ENCODE measurements at regions not wholly inside any gene's neighbourhood (a gene's known extent, or its start where the extent isn't known, plus 50 kb on each side); places are given as distances from the start of the nearest gene placed in this dataset.

DNA sequence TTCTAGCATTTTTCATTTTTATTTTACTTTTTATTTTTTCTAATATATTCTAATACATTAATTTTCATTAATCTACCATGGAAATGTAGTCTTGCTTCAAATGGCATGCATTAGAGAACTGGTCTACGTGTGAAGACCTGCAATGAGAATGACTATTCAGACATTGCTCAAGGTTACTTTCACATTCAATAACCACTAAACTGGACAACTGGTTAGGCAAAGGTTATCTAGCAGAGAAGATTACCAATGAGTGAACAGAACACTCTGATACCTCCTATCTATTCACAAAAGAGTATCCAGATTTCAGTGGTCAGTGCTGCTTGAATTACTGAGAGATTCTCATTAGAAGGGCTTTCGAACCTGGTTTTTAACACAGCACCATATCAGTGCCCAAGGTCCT lies 58.9 kb upstream of the ARHGAP24 start:
- H3K4me3 ChIP-seq (ENCODE audit: severe bottlenecking): no peak overlapping the region
- no peak overlapping the region for H3K27ac ChIP-seq (ENCODE audit: poor library complexity, severe bottlenecking)
- H3K36me3 ChIP-seq (ENCODE audit: low read depth): no peaks in the 10 kb centered on the region
- no peak for ATAC-seq (ENCODE audit: low read depth)
- H3K27me3 ChIP-seq (ENCODE audit: insufficient read depth, poor library complexity, severe bottlenecking): no peaks in the 10 kb centered on the region
- TF ChIP-seq, protein P1, sequence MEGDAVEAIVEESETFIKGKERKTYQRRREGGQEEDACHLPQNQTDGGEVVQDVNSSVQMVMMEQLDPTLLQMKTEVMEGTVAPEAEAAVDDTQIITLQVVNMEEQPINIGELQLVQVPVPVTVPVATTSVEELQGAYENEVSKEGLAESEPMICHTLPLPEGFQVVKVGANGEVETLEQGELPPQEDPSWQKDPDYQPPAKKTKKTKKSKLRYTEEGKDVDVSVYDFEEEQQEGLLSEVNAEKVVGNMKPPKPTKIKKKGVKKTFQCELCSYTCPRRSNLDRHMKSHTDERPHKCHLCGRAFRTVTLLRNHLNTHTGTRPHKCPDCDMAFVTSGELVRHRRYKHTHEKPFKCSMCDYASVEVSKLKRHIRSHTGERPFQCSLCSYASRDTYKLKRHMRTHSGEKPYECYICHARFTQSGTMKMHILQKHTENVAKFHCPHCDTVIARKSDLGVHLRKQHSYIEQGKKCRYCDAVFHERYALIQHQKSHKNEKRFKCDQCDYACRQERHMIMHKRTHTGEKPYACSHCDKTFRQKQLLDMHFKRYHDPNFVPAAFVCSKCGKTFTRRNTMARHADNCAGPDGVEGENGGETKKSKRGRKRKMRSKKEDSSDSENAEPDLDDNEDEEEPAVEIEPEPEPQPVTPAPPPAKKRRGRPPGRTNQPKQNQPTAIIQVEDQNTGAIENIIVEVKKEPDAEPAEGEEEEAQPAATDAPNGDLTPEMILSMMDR (IDR thresholded peaks at IDR 0.05; ENCODE audit: poor library complexity, severe bottlenecking): no peak
- DNase-seq (ENCODE audit: low spot score): no peak
- no peaks in the 10 kb centered on the region for H3K4me1 ChIP-seq (ENCODE audit: insufficient read depth, poor library complexity, severe bottlenecking)
- no peaks in the 10 kb centered on the region for H3K9me3 ChIP-seq (ENCODE audit: severe bottlenecking)

DNA sequence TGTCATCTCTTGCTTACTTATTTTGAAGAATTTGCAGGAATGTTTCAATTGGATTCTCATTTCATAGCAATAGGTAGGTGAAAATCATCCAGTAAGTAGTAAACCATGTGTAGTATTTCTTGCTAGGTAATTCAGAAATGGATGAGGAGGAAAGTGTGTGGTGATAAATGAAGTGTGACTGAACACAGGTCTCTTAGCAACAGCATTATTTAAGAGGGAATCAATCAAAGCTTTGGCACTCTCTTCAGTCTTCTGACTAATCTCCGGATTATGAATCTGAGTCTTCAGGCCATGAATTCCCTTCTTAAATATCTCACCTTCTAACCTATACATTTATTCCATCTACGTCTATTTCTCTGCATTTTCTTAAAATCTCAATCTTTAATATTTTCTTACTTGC lies 55.8 kb upstream of the ARHGAP24 start:
- no peaks in the 10 kb centered on the region for H3K36me3 ChIP-seq (ENCODE audit: low read depth)
- H3K9me3 ChIP-seq (ENCODE audit: severe bottlenecking): no peaks in the 10 kb centered on the region
- H3K4me1 ChIP-seq (ENCODE audit: insufficient read depth, poor library complexity, severe bottlenecking): no peaks in the 10 kb centered on the region
- DNase-seq (ENCODE audit: low spot score) (no peak), ATAC-seq (ENCODE audit: low read depth) (no peak)
- no peak overlapping the region for H3K4me3 ChIP-seq (ENCODE audit: severe bottlenecking)
- H3K27me3 ChIP-seq (ENCODE audit: insufficient read depth, poor library complexity, severe bottlenecking): no peaks in the 10 kb centered on the region
- H3K27ac ChIP-seq (ENCODE audit: poor library complexity, severe bottlenecking): no peak overlapping the region
- TF ChIP-seq, protein P1 (IDR thresholded peaks at IDR 0.05; ENCODE audit: poor library complexity, severe bottlenecking): no peak

DNA sequence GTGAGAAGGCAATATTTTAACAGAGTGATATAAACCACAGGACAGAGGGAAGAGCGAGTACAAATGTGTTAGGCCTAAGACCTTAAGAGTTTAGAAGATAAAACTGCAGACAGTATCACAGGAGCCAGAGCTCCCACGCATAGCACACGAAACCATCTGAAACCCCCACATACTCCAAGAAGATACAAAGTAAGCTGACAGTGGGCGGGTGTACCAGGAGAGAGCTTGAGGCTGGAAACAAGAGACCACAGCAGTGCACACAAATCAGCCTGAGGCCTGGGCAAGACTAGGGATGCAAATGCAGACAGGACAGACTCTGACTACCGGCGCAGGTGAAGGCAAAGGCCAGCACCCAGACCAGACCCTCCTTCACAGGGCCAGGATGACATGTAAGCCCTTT lies 54.1 kb upstream of the ARHGAP24 start:
- H3K4me1 ChIP-seq (ENCODE audit: insufficient read depth, poor library complexity, severe bottlenecking): no peaks in the 10 kb centered on the region
- no peak for ATAC-seq (ENCODE audit: low read depth)
- H3K4me3 ChIP-seq (ENCODE audit: severe bottlenecking): no peak overlapping the region
- no peaks in the 10 kb centered on the region for H3K9me3 ChIP-seq (ENCODE audit: severe bottlenecking)
- TF ChIP-seq, protein P1 (IDR thresholded peaks at IDR 0.05; ENCODE audit: poor library complexity, severe bottlenecking): no peak
- no peak for DNase-seq (ENCODE audit: low spot score)
- no peak overlapping the region for H3K27ac ChIP-seq (ENCODE audit: poor library complexity, severe bottlenecking)
- no peaks in the 10 kb centered on the region for H3K27me3 ChIP-seq (ENCODE audit: insufficient read depth, poor library complexity, severe bottlenecking)
- H3K36me3 ChIP-seq (ENCODE audit: low read depth): no peaks in the 10 kb centered on the region

DNA sequence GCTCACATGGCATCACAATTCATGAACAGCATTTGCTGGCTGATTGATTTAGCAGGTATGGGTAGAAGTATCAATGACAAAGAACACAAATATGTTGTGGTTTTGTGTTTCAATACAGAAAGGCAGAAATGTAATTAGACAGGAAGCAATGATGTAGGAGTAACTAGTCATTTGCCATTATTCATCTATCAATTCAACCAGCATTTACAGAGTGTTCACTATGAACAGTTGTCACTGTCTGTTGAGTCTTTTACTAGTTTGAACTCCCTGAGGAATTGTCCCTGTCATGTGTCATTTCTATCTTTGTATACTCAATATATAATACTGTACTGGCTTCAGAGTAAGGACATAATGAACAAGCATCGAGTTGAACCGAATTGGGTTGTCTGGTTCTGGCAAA lies 51.5 kb upstream of the ARHGAP24 start:
- Histone ChIP-seq H3K9me3 (ENCODE audit: severe bottlenecking) (no peaks in the 10 kb centered on the region), H3K27ac (ENCODE audit: poor library complexity, severe bottlenecking) (no peak overlapping the region), H3K27me3 (ENCODE audit: insufficient read depth, poor library complexity, severe bottlenecking) (no peaks in the 10 kb centered on the region), H3K4me3 (ENCODE audit: severe bottlenecking) (no peak overlapping the region), H3K4me1 (ENCODE audit: insufficient read depth, poor library complexity, severe bottlenecking) (no peaks in the 10 kb centered on the region), H3K36me3 (ENCODE audit: low read depth) (no peaks in the 10 kb centered on the region)
- TF ChIP-seq, protein P1 (IDR thresholded peaks at IDR 0.05; ENCODE audit: poor library complexity, severe bottlenecking): no peak
- peak; percentile 25; the same call in 1 of the 3 replicates for ATAC-seq (ENCODE audit: low read depth)
- DNase-seq (ENCODE audit: low spot score): no peak
